ENCODE measurements at regions not wholly inside any gene's neighbourhood (a gene's known extent, or its start where the extent isn't known, plus 50 kb on each side); places are given as distances from the start of the nearest gene placed in this dataset.

DNA sequence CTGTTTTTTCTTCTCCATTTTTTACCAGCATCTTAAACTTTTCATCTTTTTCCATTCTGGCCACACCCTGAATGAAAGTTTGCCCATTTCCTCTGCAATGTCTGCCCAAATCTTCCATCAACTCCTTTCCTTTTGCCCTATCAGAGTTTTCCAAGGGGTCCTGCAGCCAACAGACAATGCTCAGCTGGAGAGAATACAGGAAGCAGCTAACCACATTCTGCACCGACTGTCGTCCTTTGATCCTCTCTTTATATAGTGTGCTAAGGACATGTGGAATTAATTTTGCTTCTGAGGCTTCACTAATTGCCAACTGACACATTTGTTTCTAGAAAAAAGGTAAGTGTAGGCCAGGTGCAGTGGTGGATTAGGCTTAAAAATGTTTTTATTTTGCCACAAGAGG is 50.5 kb upstream of the DLX2 start:
- Mint-ChIP-seq H3K9me3 (no peaks in the 10 kb centered on the region), H3K27me3 (peaks cover 28% of the 10 kb centered on the region), H3K4me3 (no peak overlapping the region), H3K27ac (no peak overlapping the region), H3K4me1 (peaks cover 5% of the 10 kb centered on the region), H3K36me3 (ENCODE audit: low read depth) (no peaks in the 10 kb centered on the region)
- no peak for ATAC-seq (replicated peaks)

DNA sequence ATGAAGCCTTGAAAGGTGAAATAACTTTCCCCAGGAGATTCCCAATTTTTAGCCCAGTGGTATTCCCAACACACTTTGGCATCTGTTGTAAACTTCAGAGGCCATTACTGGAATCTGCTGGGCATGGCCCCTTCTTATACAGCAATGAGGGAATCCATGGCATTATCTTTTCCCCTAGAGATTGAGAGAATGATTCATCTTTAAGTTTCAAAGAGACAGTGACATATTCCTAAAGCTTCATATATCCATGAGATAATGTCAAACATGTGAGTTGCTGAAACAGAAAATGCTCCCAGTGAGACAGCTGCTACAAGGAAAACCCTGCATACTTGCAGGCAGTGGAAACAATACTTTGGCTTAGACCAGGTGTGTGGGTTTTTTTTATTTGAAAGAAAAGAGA is 51.1 kb upstream of the DLX2 start:
- H3K4me3 Mint-ChIP-seq = no peak overlapping the region
- ATAC-seq (replicated peaks) = no peak
- peaks cover 5% of the 10 kb centered on the region for H3K4me1 Mint-ChIP-seq
- no peak overlapping the region for H3K27ac Mint-ChIP-seq
- peaks cover 32% of the 10 kb centered on the region for H3K27me3 Mint-ChIP-seq
- H3K9me3 Mint-ChIP-seq = no peaks in the 10 kb centered on the region
- H3K36me3 Mint-ChIP-seq (ENCODE audit: low read depth) = no peaks in the 10 kb centered on the region

DNA sequence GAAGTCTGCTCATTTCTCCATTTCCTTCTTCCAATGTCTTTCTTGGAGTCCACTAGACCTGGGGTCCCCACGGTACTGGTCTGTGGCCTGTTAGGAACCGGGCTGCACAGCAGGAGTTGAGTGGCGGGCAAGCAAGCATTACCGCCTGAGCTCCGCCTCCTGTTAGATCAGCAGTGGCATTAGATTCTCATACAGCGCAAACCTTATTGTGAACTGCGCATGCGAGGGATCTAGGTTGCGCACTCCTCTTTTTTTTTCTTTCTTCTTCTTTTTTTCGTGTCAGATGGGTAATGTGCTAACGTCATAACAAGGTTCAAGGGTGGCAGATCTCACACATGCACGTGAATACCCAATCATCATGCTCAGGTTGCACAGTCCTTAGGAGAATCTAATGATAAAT is 53.1 kb upstream of the DLX2 start:
- Mint-ChIP-seq H3K4me3 (no peak overlapping the region), H3K36me3 (ENCODE audit: low read depth) (no peaks in the 10 kb centered on the region), H3K4me1 (peaks cover 5% of the 10 kb centered on the region), H3K9me3 (no peaks in the 10 kb centered on the region), H3K27me3 (peaks cover 32% of the 10 kb centered on the region), H3K27ac (no peak overlapping the region)
- no peak for ATAC-seq (replicated peaks)

DNA sequence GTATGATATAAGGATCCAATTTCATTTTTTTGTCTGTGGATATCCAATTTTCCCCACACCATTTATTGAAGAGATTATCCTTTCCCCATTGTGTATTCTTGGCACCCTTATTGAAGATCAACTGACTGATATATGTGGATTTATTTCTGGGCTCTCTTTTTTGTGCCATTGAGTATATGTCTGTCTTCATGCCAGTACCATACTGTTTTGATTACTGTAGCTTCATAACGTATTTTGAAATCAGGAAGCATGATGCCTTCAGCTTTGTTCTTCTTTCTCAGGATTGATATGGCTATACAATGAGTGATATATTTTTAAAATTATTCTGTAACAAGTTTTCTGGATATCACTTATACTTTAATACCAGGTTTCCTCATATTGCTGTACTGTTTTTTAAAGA is 58.1 kb upstream of the DLX2 start:
- Mint-ChIP-seq H3K4me3 (no peak overlapping the region), H3K27me3 (peaks cover 20% of the 10 kb centered on the region), H3K36me3 (ENCODE audit: low read depth) (no peaks in the 10 kb centered on the region), H3K27ac (no peak overlapping the region), H3K9me3 (no peaks in the 10 kb centered on the region), H3K4me1 (no peaks in the 10 kb centered on the region)
- no peak for ATAC-seq (replicated peaks)

- Mint-ChIP-seq H3K27me3 (peaks cover 16% of the 10 kb centered on the region), H3K9me3 (no peaks in the 10 kb centered on the region), H3K36me3 (ENCODE audit: low read depth) (no peaks in the 10 kb centered on the region), H3K4me1 (no peaks in the 10 kb centered on the region), H3K27ac (no peak overlapping the region), H3K4me3 (no peak overlapping the region)
- ATAC-seq (replicated peaks) = no peak
These were observed 59.6 kb upstream of the DLX2 start for GRCh38 chr2:172162225-172162733.

GRCh38 chr2:172162739-172163336 is 60.1 kb upstream of the DLX2 start:
- no peak for ATAC-seq (replicated peaks)
- H3K4me3 Mint-ChIP-seq = no peak overlapping the region

GRCh38 chr2:172168917-172169346 is 66.2 kb upstream of the DLX2 start:
- Mint-ChIP-seq H3K36me3 (ENCODE audit: low read depth) (no peaks in the 10 kb centered on the region), H3K4me1 (peaks cover 6% of the 10 kb centered on the region), H3K27ac (no peak overlapping the region), H3K4me3 (no peak overlapping the region), H3K9me3 (no peaks in the 10 kb centered on the region), H3K27me3 (peaks cover 9% of the 10 kb centered on the region)
- ATAC-seq (replicated peaks) = no peak

More at GRCh38 chr2:172162739-172163336, 60.1 kb upstream of the DLX2 start:
- Mint-ChIP-seq H3K36me3 (ENCODE audit: low read depth) (no peaks in the 10 kb centered on the region), H3K4me1 (no peaks in the 10 kb centered on the region), H3K9me3 (no peaks in the 10 kb centered on the region), H3K27ac (no peak overlapping the region), H3K27me3 (peaks cover 12% of the 10 kb centered on the region)

DNA sequence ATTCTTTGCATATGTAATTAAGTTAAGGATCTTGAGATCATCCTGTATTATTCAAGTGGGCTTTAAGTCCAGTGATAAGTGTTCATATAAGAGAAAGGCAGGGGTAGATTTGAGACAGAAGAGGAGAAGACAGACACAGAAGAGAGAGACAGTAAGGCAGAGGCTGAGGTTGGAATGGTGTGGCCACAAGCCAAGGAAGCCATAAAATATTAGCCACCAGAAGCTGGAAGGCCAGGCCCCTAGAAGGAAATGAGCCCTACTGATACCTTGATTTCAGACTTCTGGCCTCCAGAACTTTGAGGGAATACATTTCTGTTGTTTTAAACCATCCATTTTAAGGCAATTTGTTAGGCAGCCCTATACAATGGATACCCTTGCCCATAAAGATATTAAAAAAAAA is 66.9 kb upstream of the DLX2 start:
- H3K4me1 Mint-ChIP-seq = peaks cover 6% of the 10 kb centered on the region
- no peak for ATAC-seq (replicated peaks)
- no peaks in the 10 kb centered on the region for H3K9me3 Mint-ChIP-seq
- no peaks in the 10 kb centered on the region for H3K36me3 Mint-ChIP-seq (ENCODE audit: low read depth)
- H3K4me3 Mint-ChIP-seq = no peak overlapping the region
- no peak overlapping the region for H3K27ac Mint-ChIP-seq
- H3K27me3 Mint-ChIP-seq = peaks cover 9% of the 10 kb centered on the region

- peaks cover 6% of the 10 kb centered on the region for H3K4me1 Mint-ChIP-seq
- no peaks in the 10 kb centered on the region for H3K9me3 Mint-ChIP-seq
- peaks cover 4% of the 10 kb centered on the region for H3K27me3 Mint-ChIP-seq
- H3K27ac Mint-ChIP-seq = no peak overlapping the region
- ATAC-seq (replicated peaks) = peak; percentile 97
- no peaks in the 10 kb centered on the region for H3K36me3 Mint-ChIP-seq (ENCODE audit: low read depth)
- H3K4me3 Mint-ChIP-seq = peak overlapping the region; percentile 64
These were observed 69.9 kb upstream of the DLX2 start for GRCh38 chr2:172172513-172173173.

GRCh38 chr2:172173174-172173706 is 70.5 kb upstream of the DLX2 start:
- no peak overlapping the region for H3K27ac Mint-ChIP-seq
- peaks cover 4% of the 10 kb centered on the region for H3K27me3 Mint-ChIP-seq
- ATAC-seq (replicated peaks) = no peak
- no peaks in the 10 kb centered on the region for H3K9me3 Mint-ChIP-seq
- no peaks in the 10 kb centered on the region for H3K36me3 Mint-ChIP-seq (ENCODE audit: low read depth)
- peaks cover 6% of the 10 kb centered on the region for H3K4me1 Mint-ChIP-seq
- peak overlapping the region; percentile 64 for H3K4me3 Mint-ChIP-seq

DNA sequence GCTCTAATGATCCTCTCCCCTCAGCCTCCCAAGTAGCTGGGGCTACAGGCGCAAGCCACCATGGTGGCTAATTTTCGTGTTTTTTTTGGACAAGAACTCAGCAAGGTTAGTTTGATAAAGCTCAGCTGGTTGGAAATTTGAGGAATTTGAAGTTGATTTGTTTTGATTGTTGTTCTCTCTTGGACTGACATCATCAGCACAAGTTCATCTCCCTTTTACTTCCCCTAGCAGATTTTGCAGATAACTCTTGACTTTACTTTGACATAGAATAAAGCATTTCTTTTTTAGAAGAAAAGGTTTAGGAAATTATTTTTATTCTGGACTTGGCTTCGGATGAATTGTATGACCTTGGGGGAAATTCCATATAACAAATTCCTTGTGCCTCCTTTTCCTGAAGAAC is 74.9 kb upstream of the DLX2 start:
- no peak overlapping the region for H3K4me3 Mint-ChIP-seq
- ATAC-seq (replicated peaks) = no peak
- H3K9me3 Mint-ChIP-seq = no peaks in the 10 kb centered on the region
- H3K27ac Mint-ChIP-seq = no peak overlapping the region
- peaks cover 12% of the 10 kb centered on the region for H3K4me1 Mint-ChIP-seq
- H3K27me3 Mint-ChIP-seq = peaks cover 4% of the 10 kb centered on the region
- no peaks in the 10 kb centered on the region for H3K36me3 Mint-ChIP-seq (ENCODE audit: low read depth)

GRCh38 chr2:172177996-172178395 is 75.3 kb upstream of the DLX2 start:
- no peak overlapping the region for H3K4me3 Mint-ChIP-seq
- H3K36me3 Mint-ChIP-seq (ENCODE audit: low read depth) = no peaks in the 10 kb centered on the region
- no peaks in the 10 kb centered on the region for H3K9me3 Mint-ChIP-seq
- peaks cover 4% of the 10 kb centered on the region for H3K27me3 Mint-ChIP-seq
- no peak for ATAC-seq (replicated peaks)
- no peak overlapping the region for H3K27ac Mint-ChIP-seq
- peaks cover 11% of the 10 kb centered on the region for H3K4me1 Mint-ChIP-seq

DNA sequence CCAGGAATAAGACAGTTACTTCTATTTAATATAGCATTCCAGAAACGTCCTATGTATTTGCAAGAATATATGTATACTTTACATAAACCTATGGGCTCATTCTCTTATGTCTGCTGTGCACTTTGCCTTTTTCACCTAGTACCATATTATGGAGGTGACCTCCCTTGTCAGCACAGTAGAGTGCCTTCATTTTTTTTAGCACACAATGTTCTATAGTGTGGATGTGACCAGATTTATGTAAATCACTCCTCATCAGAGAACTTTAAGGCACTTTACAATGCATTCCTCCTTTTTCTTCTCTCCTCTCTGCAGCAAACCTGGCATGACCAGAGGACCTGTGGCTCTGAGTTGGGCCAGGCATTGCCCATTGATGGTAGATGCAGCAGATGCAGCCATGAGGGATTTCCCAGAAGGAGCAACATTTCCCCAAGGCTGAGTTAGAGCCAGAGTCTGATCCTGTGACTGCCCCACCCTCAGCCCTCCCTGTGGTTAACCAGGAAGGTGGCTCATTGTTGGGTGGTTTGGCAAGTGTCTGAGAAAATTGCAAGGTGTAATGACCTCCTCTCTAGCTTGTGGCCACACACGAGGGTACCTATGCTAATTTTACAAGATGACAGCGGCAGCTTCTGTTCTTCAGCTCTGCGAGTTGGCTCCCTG is 76.5 kb upstream of the DLX2 start:
- H3K27me3 Mint-ChIP-seq = no peaks in the 10 kb centered on the region
- H3K36me3 Mint-ChIP-seq (ENCODE audit: low read depth) = no peaks in the 10 kb centered on the region
- H3K4me1 Mint-ChIP-seq = peaks cover 6% of the 10 kb centered on the region
- ATAC-seq (replicated peaks) = peak; percentile 86
- H3K4me3 Mint-ChIP-seq = no peak overlapping the region
- no peaks in the 10 kb centered on the region for H3K9me3 Mint-ChIP-seq
- no peak overlapping the region for H3K27ac Mint-ChIP-seq

DNA sequence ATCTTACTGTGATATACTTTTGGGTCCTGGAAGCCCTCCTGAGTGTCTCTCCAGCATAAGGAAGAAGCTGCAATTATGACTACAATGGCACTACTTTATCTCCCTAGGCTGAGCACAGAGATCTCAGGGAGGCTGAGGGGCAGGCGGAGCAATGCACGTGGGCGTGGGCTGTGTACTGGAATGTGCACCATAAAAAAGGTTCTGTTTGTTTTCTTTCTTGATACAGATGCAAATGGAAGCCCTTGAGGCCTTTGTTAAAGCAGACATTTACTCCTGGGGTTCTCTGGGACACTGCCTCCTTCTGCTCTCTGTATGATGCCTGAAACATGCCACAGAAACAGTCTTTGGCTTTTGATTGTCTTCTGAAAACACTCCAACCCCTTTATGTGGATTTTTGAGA is 79.1 kb upstream of the DLX2 start:
- no peak overlapping the region for H3K27ac Mint-ChIP-seq
- H3K4me1 Mint-ChIP-seq = peaks cover 6% of the 10 kb centered on the region
- no peak for ATAC-seq (replicated peaks)
- H3K9me3 Mint-ChIP-seq = peaks cover 4% of the 10 kb centered on the region
- no peaks in the 10 kb centered on the region for H3K27me3 Mint-ChIP-seq
- H3K36me3 Mint-ChIP-seq (ENCODE audit: low read depth) = no peaks in the 10 kb centered on the region
- no peak overlapping the region for H3K4me3 Mint-ChIP-seq

DNA sequence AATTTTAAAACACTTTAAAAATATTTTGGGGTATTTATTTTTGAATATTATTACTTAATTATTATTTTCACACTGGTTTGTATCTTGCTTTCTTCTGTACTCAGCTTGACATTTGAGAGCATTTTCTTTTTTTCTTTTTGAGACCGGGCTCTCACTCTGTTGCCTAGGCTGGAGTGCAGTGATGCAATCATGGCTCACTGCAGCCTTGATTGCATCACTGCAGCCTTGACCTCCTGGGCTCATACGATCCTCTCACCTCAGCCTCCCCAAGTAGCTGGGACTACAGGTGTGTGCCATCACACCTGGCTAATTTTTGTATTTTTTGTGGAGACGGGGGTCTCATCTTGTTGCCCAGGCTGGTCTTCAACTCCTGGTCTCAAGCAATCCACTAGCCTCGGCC is 79.9 kb upstream of the DLX2 start:
- Mint-ChIP-seq H3K36me3 (ENCODE audit: low read depth) (no peaks in the 10 kb centered on the region), H3K27me3 (no peaks in the 10 kb centered on the region), H3K4me1 (peaks cover 6% of the 10 kb centered on the region), H3K9me3 (peaks cover 4% of the 10 kb centered on the region), H3K27ac (no peak overlapping the region), H3K4me3 (no peak overlapping the region)
- no peak for ATAC-seq (replicated peaks)

All from activated T-helper 17 cell treated with anti-CD3 and anti-CD28 coated beads, Interleukin-2, amount 50 U/mL, for 72 hours (primary cell).